Osteoblast (primary cell): ENCODE measurements at regions not wholly inside any gene's neighbourhood (a gene's known extent, or its start where the extent isn't known, plus 50 kb on each side); places are given as distances from the start of the nearest gene placed in this dataset.

Source experiments
- DNase-seq: peaks from one replicate; pipeline ENCODE4 v3.0.0; 2011; ENCODE audit warnings: low spot score, mixed read lengths; ENCODE audit not compliant: insufficient read length; ENCODE audit errors: missing footprints
- H2AFZ ChIP-seq: 2 replicates; pipeline ENCODE4 v1.6.0; 2011; ENCODE audit warnings: mild to moderate bottlenecking, low read length
- H3K27ac ChIP-seq: 2 replicates; pipeline ENCODE4 v1.5.1; 2011; ENCODE audit warnings: mild to moderate bottlenecking, low read depth, low read length, moderate library complexity
- H3K27me3 ChIP-seq: 2 replicates; pipeline ENCODE4 v1.6.0; 2012; ENCODE audit warnings: mild to moderate bottlenecking, control low read depth, inconsistent platforms, low read length, moderate library complexity; ENCODE audit not compliant: insufficient read depth
- H3K36me3 ChIP-seq: 2 replicates; pipeline ENCODE4 v1.5.1; 2011; ENCODE audit warnings: mild to moderate bottlenecking, low read length, control low read depth, moderate library complexity; ENCODE audit not compliant: insufficient read depth
- H3K4me1 ChIP-seq: 2 replicates; pipeline ENCODE4 v1.5.1; 2011; ENCODE audit warnings: mild to moderate bottlenecking, low read length, control low read depth, moderate library complexity; ENCODE audit not compliant: insufficient read depth
- H3K4me2 ChIP-seq: 2 replicates; pipeline ENCODE4 v1.6.0; 2011; ENCODE audit warnings: mild to moderate bottlenecking, low read length; ENCODE audit not compliant: insufficient read depth
- H3K4me3 ChIP-seq: fragments of 200-600 bp; sonication (generic); 3 replicates; pipeline ENCODE4 v1.5.1; 2012; ENCODE audit warnings: mild to moderate bottlenecking, low read length, inconsistent platforms; ENCODE audit not compliant: insufficient read depth
- H3K79me2 ChIP-seq: 2 replicates; pipeline ENCODE4 v1.6.0; 2012; ENCODE audit warnings: mild to moderate bottlenecking, low read length, control low read depth, inconsistent platforms; ENCODE audit not compliant: insufficient read depth
- H3K9me3 ChIP-seq: 2 replicates; pipeline ENCODE4 v1.5.1; 2011; ENCODE audit warnings: low read depth, low read length, control low read depth
- H4K20me1 ChIP-seq: 2 replicates; pipeline ENCODE4 v1.6.0; 2012; ENCODE audit warnings: mild to moderate bottlenecking, low read length, control low read depth; ENCODE audit not compliant: insufficient read depth
- TF ChIP-seq, protein P1 (sequence below): IDR thresholded peaks from 2 replicates; pipeline ENCODE4 v1.5.1; 2011; ENCODE audit warnings: mild to moderate bottlenecking, low read depth, low read length, moderate library complexity; ENCODE audit errors: extremely low read depth

GRCh38 chr7:19920166-19920565 lies 146.7 kb upstream of the TMEM196 start:
- Histone ChIP-seq H3K79me2 (no peaks in the 10 kb centered on the region), H2AFZ (no peak overlapping the region), H3K4me2 (peak overlapping the region; percentile 14), H3K9me3 (no peaks in the 10 kb centered on the region), H3K27me3 (no peaks in the 10 kb centered on the region), H3K4me1 (no peaks in the 10 kb centered on the region), H3K36me3 (no peaks in the 10 kb centered on the region), H4K20me1 (no peaks in the 10 kb centered on the region), H3K4me3 (no peak overlapping the region), H3K27ac (peak overlapping the region; percentile 54)
- TF ChIP-seq, protein P1, sequence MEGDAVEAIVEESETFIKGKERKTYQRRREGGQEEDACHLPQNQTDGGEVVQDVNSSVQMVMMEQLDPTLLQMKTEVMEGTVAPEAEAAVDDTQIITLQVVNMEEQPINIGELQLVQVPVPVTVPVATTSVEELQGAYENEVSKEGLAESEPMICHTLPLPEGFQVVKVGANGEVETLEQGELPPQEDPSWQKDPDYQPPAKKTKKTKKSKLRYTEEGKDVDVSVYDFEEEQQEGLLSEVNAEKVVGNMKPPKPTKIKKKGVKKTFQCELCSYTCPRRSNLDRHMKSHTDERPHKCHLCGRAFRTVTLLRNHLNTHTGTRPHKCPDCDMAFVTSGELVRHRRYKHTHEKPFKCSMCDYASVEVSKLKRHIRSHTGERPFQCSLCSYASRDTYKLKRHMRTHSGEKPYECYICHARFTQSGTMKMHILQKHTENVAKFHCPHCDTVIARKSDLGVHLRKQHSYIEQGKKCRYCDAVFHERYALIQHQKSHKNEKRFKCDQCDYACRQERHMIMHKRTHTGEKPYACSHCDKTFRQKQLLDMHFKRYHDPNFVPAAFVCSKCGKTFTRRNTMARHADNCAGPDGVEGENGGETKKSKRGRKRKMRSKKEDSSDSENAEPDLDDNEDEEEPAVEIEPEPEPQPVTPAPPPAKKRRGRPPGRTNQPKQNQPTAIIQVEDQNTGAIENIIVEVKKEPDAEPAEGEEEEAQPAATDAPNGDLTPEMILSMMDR = no peak
- no peak for DNase-seq

DNA sequence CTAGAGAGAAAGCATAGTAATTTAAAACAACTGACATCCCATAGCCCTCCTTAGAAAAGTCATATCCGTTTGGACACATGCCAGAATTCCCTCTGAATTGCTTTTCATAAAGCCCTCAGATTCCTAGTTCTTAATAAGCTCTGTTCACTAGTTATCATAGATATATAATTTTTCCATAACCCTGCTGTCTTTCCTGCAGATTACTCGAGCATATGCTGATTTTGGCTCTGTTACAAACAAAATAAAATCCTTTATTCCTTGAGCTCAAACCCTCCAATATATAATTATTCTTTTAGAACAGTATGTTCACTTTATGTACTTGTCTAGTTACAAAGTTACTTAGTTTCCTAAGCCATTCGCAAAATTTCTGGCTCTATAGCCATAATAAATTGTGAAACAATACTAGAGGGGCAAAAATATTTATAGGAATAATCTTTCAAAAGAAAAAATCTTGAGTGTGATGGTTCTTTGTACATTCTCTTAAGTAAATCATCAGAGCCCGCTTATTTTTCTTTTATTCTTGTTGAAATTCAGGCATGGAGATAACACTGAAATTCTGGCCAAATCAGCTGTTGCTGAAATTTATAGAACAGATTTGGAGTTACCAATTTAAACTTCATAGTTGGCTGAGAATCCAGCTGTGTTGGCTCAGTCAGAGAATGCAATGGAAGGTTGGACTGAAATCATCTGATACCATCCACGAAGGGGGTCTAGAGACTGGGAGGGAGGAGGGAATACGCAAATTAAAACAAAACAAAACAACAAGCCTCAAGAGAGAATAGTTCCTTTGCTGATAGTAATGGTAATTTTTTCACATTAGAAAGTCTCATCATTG lies 146.1 kb upstream of the TMEM196 start:
- H3K4me2 ChIP-seq = peak overlapping the region; percentile 14

GRCh38 chr7:19916046-19916445 lies 142.6 kb upstream of the TMEM196 start:
- Histone ChIP-seq H3K79me2 (no peaks in the 10 kb centered on the region), H3K4me3 (no peak overlapping the region), H4K20me1 (no peaks in the 10 kb centered on the region), H3K36me3 (no peaks in the 10 kb centered on the region), H3K27me3 (no peaks in the 10 kb centered on the region), H3K4me1 (no peaks in the 10 kb centered on the region), H3K9me3 (no peaks in the 10 kb centered on the region), H2AFZ (no peak overlapping the region), H3K4me2 (no peak overlapping the region), H3K27ac (no peak overlapping the region)
- TF ChIP-seq, protein P1 = no peak
- no peak for DNase-seq

More for the DNA sequence above, 146.1 kb upstream of the TMEM196 start:
- TF ChIP-seq, protein P1 = no peak
- Histone ChIP-seq H4K20me1 (no peaks in the 10 kb centered on the region), H3K4me1 (no peaks in the 10 kb centered on the region), H2AFZ (no peak overlapping the region), H3K36me3 (no peaks in the 10 kb centered on the region), H3K9me3 (no peaks in the 10 kb centered on the region), H3K79me2 (no peaks in the 10 kb centered on the region), H3K27me3 (no peaks in the 10 kb centered on the region), H3K4me3 (no peak overlapping the region), H3K27ac (peak overlapping the region; percentile 54)
- no peak for DNase-seq

DNA sequence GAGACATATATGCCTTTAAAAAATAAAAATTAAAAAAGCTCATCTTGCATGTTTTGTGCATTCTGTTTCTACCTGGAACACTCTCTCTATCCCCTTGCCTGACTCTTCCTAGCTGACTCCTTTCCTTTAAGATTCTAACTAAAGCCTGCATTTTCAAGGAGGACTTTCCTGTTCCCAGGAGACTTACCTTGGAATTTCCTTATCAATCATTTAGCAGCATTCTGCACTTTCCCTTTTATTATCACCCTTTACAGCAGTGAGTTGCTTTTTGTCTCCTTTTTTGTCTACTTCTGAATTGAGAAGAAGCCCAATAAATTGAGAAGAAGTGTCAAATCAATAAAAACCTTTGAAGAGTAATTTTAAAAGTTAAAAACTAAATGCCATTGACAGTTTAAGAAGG lies 142.2 kb upstream of the TMEM196 start:
- H3K27ac ChIP-seq = no peak overlapping the region
- TF ChIP-seq, protein P1 = no peak
- no peak overlapping the region for H2AFZ ChIP-seq
- H3K4me2 ChIP-seq = no peak overlapping the region
- DNase-seq = no peak
- no peaks in the 10 kb centered on the region for H4K20me1 ChIP-seq
- H3K4me3 ChIP-seq = no peak overlapping the region
- no peaks in the 10 kb centered on the region for H3K27me3 ChIP-seq
- no peaks in the 10 kb centered on the region for H3K79me2 ChIP-seq
- H3K36me3 ChIP-seq = no peaks in the 10 kb centered on the region
- H3K4me1 ChIP-seq = no peaks in the 10 kb centered on the region
- no peaks in the 10 kb centered on the region for H3K9me3 ChIP-seq
